OCI-LY1 (cell line): ENCODE measurements at regions not wholly inside any gene's neighbourhood (a gene's known extent, or its start where the extent isn't known, plus 50 kb on each side); places are given as distances from the start of the nearest gene placed in this dataset.

ENCODE experiments used
- EZH2 ChIP-seq: fragments of 200-600 bp; sonication (generic), shearing (Covaris generic); IDR thresholded peaks from 2 replicates; pipeline ENCODE4 v1.8.0; 2017; ENCODE audit warnings: borderline replicate concordance, mixed run types, mild to moderate bottlenecking, antibody characterized with exemption, low read length, moderate library complexity, mixed read lengths
- TF ChIP-seq, protein P1 (sequence below): fragments of 200-600 bp; sonication (generic), shearing (Covaris generic); IDR thresholded peaks from 2 replicates; pipeline ENCODE4 v1.5.1; 2017; ENCODE audit warnings: mild to moderate bottlenecking, antibody characterized with exemption, low read length, moderate library complexity, mixed read lengths

DNA sequence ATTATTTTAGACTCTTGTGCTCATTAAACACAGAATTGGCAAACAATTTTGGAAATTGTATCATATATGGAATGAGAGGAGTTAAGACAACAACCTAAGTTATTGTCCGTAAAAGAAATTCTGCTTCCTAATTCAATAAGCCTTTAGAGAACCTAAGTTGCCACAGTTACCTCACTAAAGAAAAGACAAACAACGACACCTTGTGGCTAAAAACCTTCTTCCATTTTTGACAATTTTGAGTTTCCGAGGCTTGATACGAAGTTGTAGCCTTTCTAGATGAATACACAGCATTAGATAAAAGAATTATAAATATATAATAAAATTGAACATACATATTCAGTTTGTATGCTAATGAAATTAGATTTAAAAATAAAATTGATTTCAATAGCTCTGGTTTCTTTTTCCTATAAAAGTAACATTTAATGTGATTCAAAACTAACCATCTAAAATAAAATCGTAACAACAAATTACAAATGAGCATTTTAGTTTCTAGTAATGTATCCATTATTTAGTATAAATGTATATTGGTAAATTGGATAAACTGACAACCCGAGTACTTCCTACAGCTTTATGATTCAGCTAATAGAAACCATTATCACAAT is 275.1 kb downstream of the GPM6A start:
- TF ChIP-seq, protein P1, sequence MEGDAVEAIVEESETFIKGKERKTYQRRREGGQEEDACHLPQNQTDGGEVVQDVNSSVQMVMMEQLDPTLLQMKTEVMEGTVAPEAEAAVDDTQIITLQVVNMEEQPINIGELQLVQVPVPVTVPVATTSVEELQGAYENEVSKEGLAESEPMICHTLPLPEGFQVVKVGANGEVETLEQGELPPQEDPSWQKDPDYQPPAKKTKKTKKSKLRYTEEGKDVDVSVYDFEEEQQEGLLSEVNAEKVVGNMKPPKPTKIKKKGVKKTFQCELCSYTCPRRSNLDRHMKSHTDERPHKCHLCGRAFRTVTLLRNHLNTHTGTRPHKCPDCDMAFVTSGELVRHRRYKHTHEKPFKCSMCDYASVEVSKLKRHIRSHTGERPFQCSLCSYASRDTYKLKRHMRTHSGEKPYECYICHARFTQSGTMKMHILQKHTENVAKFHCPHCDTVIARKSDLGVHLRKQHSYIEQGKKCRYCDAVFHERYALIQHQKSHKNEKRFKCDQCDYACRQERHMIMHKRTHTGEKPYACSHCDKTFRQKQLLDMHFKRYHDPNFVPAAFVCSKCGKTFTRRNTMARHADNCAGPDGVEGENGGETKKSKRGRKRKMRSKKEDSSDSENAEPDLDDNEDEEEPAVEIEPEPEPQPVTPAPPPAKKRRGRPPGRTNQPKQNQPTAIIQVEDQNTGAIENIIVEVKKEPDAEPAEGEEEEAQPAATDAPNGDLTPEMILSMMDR, result peak; percentile 54
- TF ChIP-seq EZH2, result no peak
